ENCODE measurements at regions not wholly inside any gene's neighbourhood (a gene's known extent, or its start where the extent isn't known, plus 50 kb on each side); places are given as distances from the start of the nearest gene placed in this dataset.

- H3K4me3 ChIP-seq = no peak overlapping the region
- no peaks in the 10 kb centered on the region for H3K36me3 ChIP-seq
- no peaks in the 10 kb centered on the region for H3K9me3 ChIP-seq
- 76 to 81% (median 78%) methylated on average over 3 of the region's 3 CpGs for WGBS, 4 donors
- no peak overlapping the region for H3K27ac ChIP-seq
- TF ChIP-seq POLR2A (IDR thresholded peaks at IDR 0.05) (no peak), CTCF (IDR thresholded peaks at IDR 0.05) (no peak)
- no peaks in the 10 kb centered on the region for H3K27me3 ChIP-seq
- DNase-seq (no peak), ATAC-seq (no peak)
- intact Hi-C loops (cut with DNase I) = loop anchor here in 5 of 10 donors (10.0 kb wide), 3 partner anchors 127 to 353 kb away; no protein-coding TSS in a partner anchor
- H3K4me1 ChIP-seq = peaks cover 0 to 13% (median 1%) of the 10 kb centered on the region in 12 donors
Measured at GRCh38 chr5:74031536-74031935, 405.5 kb downstream of the ARHGEF28 start.

- Histone ChIP-seq H3K9me3 (no peaks in the 10 kb centered on the region), H3K4me1 (peaks cover 0 to 9% (median 1%) of the 10 kb centered on the region in 12 donors), H3K4me3 (no peak overlapping the region), H3K27ac (no peak overlapping the region), H3K36me3 (no peaks in the 10 kb centered on the region), H3K27me3 (no peaks in the 10 kb centered on the region)
- intact Hi-C loops (cut with DNase I) = loop anchor here in 5 of 10 donors (10.0 kb wide), 3 partner anchors 126 to 354 kb away; no protein-coding TSS in a partner anchor
- DNase-seq (no peak), ATAC-seq (no peak)
- 85 to 89% (median 87%) methylated on average over 4 to 5 of the region's 5 CpGs for WGBS, 4 donors
- no peak for TF ChIP-seq CTCF (IDR thresholded peaks at IDR 0.05)
- no peak for TF ChIP-seq POLR2A (IDR thresholded peaks at IDR 0.05)
Measured at GRCh38 chr5:74030821-74031220, 404.8 kb downstream of the ARHGEF28 start.

- 93 to 96% (median 95%) methylated on average over 4 of the region's 4 CpGs for WGBS, 4 donors
- no peak overlapping the region for H3K4me3 ChIP-seq
- no peak overlapping the region for H3K27ac ChIP-seq
- H3K4me1 ChIP-seq = peaks cover 0 to 5% (median 0%) of the 10 kb centered on the region in 12 donors
- DNase-seq (no peak), ATAC-seq (no peak)
- intact Hi-C loops (cut with DNase I) = loop anchor here in 5 of 10 donors (10.0 kb wide), 3 partner anchors 126 to 354 kb away; no protein-coding TSS in a partner anchor
- TF ChIP-seq CTCF (IDR thresholded peaks at IDR 0.05) (no peak), POLR2A (IDR thresholded peaks at IDR 0.05) (no peak)
- no peaks in the 10 kb centered on the region for H3K9me3 ChIP-seq
- no peaks in the 10 kb centered on the region for H3K27me3 ChIP-seq
- H3K36me3 ChIP-seq = no peaks in the 10 kb centered on the region
Measured at GRCh38 chr5:74030371-74030770, 404.4 kb downstream of the ARHGEF28 start.

GRCh38 chr5:74028976-74029375 lies 403.0 kb downstream of the ARHGEF28 start:
- DNase-seq = no peak
- 61 to 70% (median 68%) methylated on average over 4 of the region's 4 CpGs for WGBS, 4 donors
- H3K36me3 ChIP-seq = no peaks in the 10 kb centered on the region

More at GRCh38 chr5:74028976-74029375, 403.0 kb downstream of the ARHGEF28 start:
- Histone ChIP-seq H3K27ac (no peak overlapping the region), H3K4me3 (no peak overlapping the region), H3K27me3 (no peaks in the 10 kb centered on the region), H3K4me1 (no peaks in the 10 kb centered on the region), H3K9me3 (no peaks in the 10 kb centered on the region)
- TF ChIP-seq POLR2A (IDR thresholded peaks at IDR 0.05) (no peak), CTCF (IDR thresholded peaks at IDR 0.05) (no peak)
- intact Hi-C loops (cut with DNase I) = loop anchor here in 1 of 10 donors (5.0 kb wide), 1 partner anchor 117 kb away; no protein-coding TSS in a partner anchor
- ATAC-seq = no peak
